Embryonic facial prominence (tissue), 1 donor: ENCODE measurements at regions not wholly inside any gene's neighbourhood (a gene's known extent, or its start where the extent isn't known, plus 50 kb on each side); places are given as distances from the start of the nearest gene placed in this dataset.

Source experiments
- DNase-seq: peaks from one replicate; pipeline ENCODE4 v3.0.0-alpha.2; 2016; ENCODE audit errors: extremely low spot score

DNA sequence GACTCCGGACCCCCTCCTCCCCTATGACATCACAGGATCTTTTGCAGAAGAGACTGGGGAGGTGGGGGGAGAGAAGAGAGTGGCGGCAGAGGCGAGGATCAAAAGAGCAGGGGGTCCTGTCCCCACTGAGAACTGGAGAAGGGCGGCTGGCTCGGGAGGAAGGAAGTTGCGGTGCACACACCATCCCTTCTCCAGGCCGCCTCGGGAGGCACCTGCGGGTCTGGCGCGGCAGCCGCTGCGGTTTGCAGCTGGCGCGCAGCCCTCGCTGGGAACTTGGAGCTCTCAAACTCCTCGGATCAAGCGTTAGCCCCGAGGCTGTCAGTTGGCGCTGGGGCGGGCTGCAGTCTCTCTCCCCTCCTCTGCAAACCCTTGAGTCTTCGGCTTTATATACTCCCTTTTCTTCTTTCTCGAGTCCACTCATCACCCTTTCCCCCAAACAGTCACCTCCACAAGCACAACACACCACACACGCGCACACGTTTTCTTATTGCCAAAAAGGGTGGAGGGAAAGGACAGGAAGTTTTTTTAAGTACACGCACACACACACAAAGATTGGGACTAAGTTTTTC lies 180.7 kb downstream of the TBXT start:
- DNase-seq, result no peak

GRCh38 chr6:165986311-165986913 lies 181.2 kb downstream of the TBXT start:
- DNase-seq, result no peak

GRCh38 chr6:165985806-165986299 lies 181.8 kb downstream of the TBXT start:
- no peak for DNase-seq

DNA sequence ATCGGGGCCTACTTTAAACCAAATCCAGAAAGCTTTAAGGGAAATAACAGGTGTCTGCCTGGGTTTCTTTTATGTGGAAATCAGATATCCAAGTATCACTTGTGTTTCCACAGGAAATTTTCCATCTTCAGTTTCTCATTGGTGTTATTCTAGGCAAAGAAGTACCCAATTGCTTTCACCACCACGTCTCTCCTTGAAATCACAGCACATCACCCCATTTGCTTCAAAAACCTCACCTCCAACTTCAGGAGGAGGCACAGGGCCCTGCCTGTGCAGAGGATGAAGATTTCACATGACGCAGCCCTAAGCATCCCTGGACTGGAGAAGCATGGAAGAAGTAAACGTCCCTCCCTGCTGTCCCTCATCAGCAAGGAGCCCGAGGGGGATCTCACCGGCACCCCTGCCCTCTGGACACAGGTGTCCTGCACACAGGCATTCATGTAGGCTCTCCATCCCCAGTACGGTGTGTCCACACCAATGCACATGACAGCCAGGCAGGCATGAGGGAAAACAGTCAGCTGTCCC lies 182.3 kb downstream of the TBXT start:
- no peak for DNase-seq

DNA sequence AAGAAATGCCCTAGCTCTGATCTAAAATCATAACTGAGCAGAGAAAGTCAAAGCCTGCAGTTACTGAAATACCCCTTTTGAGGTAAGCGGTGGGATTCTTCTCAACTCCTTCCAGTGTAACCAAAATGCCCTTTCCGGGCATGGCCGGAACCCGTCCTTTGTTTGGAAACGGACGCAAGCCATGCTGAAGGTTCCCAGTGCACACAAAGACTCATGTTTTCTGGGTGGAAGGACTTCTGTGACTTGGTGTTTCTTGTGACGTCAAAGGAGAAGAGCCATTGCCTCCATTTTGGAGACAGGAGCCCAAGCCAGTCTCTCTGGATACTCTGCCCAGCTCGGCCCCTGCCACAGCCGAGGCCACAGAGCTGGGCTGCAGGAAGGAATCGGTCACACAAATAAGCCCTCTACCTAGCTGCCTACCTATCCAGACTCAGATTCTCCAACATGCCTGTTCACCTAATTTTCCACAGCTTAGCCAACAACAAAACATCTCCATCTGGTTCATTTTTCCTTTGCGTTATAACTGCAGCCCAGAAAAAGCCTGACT lies 182.8 kb downstream of the TBXT start:
- DNase-seq, result no peak

DNA sequence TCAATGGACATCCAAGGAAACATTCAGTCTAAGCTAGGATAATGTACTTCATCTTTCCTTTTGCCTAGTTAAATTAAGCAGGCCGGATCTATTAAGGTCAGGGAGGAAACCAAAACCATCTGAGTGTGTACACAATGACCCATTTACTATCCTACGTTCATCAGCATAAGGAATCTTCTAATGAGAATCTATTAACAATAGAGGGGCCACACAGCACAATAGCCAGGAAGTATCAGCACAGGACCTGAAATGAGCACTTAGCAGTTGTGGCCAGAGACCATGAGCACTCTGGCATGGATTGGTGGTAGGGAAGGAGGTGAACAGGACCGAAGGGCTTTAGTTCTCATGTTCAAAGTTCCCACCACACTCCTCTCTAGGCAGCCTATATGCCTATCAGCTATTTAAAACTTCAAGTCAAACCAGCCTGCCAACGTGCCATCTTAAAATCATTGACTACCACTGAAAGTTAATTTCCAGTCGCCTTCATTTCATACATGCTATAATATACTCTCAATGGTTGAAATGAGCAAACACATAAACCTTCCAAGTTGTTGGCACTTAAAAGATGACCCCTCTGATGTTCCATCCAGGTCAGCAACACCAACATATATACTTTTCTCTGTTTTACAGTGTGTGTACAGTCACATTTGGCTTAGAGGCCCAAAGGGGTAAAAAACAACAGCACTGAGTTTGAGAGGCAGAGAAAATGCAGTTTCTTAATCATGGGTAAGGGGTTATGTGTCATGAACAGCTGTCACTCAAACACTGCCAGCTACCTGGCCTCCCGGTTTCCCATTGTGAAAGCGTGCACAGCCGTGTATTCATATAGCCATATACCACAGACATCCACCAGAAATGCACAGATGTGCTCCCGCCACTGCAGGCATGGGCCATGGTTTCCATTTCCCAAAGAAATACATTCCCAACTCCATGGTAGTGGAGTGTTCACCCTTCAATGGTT lies 184.3 kb downstream of the TBXT start:
- DNase-seq, result no peak

- no peak for DNase-seq
Measured at GRCh38 chr6:165978476-165978875, 189.2 kb downstream of the TBXT start.

GRCh38 chr6:165976684-165977083 lies 191.0 kb downstream of the TBXT start:
- no peak for DNase-seq

DNA sequence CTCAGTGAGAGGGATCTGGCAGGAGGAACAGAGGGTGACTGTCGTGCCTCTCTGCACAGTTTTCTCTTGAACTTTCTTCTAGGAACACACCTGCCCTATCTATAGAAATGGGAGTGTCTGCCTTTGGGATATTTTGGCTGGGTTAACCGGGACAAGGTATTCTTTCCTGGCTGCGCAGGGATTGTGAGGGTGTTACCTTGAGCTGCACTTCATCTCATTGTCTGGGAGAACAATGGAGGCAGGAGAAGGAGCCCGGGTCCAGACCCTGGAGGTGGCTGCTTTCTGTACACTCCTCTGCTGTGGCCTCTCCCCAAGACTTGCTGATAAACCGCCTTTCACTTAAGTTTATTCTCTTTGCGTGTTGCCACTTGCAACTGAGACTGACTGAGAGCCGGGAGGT lies 192.8 kb downstream of the TBXT start:
- no peak for DNase-seq

DNA sequence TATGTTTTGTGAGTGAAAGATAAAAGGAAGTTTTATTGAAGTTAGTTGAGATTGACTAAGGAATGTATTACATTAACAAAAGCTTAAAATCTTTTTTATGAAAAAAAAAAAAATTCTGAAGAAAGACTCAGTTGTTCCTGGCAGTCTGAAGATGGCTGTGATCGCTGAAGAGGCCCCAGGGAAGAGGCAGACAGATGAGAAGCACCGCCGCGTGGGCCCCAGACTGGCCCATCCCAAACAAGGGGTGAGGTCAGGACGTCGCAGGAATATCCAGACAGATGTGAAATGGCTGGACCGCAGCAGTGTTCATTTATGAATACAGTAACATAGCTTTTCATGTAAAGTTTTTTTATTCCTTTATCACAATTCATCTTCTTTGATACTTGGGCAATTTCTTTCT lies 194.2 kb downstream of the TBXT start:
- no peak for DNase-seq

DNA sequence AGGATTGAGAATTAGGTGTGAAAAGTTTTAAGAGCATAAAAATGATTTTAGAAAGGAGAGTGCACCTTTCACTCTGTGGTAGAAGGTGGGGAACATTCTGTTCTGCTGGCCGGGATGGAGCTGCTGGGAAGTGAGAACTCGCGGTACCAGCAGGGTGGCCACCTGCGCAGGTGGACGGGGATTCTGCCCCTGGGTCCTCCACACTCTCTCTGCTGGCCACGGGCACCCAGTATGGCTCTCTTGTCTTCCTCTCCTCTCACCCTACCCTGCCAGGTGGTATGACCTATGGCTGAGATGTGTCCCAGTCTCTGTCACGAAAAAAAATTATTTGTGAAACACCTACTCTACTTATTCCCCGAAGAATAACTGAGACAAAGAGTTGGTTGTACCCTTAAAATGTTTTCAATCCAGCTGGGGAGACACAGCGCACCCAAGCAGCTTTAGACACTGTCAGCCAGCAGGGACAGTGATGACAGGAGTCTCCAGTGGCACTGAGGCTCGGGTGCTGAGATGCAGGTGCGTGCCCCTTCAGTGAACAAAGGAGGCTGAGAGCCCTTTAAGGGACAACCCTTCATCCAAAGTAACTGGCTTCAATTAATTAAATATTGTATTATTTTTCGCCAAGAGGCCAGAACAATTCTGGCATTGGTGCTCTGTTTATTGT lies 195.4 kb downstream of the TBXT start:
- DNase-seq, result no peak

DNA sequence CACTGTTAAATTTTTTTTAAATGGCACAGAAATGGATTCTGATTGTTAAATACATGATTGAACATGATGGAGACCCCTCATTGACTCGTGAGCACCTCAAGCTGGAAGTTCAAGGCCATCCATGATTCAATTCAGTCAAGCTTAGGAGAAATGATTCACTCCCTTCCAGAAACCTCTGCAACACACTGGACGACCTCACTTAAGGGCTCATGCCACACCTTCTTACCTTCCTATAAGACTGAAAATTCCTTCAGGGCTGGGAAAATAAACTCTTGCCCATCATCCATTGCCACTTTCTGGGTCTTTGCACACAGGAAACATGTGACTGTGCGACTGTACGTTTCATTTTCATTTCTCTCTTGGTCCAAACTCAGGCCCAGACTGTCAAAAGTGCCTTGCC lies 196.4 kb downstream of the TBXT start:
- no peak for DNase-seq

DNA sequence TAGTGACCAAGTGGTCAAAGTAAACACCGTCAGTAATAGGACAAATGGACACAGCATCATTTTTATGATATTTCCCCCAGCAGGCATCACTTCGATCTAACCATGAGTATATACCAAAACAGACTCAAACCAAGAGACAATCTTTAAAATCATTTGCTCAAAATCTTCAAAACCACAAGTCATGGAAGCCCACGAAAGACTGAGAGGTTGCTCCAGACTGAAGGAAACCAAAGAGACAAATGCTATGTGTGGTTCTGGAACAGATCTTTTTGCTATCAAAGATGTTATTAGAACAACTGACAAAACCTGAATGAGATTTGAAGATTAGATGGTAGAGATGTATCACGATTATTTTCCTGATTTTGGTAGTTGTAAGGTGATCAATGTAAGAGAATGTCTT lies 197.7 kb downstream of the TBXT start:
- no peak for DNase-seq

GRCh38 chr6:165969184-165969583 lies 198.5 kb downstream of the TBXT start:
- no peak for DNase-seq

- no peak for DNase-seq
Measured at GRCh38 chr6:165968408-165968807, 199.2 kb downstream of the TBXT start.

DNA sequence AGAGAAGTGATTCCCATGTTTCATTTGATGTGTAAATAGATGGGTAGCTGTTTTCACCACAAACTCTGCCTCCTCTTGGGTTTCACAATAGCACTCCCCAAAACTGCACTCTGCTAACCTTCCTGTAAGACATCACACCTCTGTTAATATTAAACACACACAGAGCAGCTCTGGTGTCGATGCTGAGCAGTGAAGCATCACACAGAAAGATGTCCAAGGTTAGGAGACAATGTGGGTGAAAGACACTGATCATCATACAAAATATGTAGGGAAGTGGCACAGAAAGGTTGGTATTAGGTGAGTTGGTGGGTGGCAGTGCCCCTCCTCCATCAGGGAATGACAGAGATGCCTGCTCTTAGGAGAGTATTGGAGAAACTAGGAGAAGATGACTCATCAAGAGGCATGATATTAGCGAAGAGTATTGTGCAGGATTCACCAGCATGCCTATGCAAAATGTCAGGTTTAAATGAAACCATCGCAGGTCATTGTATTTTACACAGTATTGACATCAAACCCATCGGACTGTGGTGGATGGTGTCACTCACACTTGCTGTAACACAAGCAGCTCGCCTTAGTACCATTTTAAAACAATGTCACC lies 199.7 kb downstream of the TBXT start:
- DNase-seq, result no peak

DNA sequence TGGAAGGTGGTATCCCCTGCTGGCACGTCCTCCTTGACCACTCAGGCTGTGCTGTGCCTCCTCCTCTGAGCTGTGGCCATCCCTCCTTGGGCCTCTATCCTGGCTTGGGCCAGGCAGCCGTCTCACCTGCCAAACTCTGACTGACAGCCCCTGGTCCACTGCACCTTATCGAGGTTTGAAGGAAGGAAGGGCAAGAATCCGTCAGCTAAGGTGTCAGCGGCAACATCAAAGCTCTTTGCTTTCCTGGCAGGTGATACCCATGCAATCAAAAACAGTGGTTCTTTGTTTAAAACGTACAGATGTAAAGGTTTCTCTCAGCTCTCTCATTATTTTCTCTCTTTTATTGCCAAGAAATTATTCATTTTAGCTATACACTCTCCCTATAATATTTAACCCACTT lies 203.9 kb downstream of the TBXT start:
- no peak for DNase-seq

GRCh38 chr6:165962366-165962765 lies 205.3 kb downstream of the TBXT start:
- DNase-seq, result no peak

GRCh38 chr6:165961233-165961632 lies 206.4 kb downstream of the TBXT start:
- no peak for DNase-seq

DNA sequence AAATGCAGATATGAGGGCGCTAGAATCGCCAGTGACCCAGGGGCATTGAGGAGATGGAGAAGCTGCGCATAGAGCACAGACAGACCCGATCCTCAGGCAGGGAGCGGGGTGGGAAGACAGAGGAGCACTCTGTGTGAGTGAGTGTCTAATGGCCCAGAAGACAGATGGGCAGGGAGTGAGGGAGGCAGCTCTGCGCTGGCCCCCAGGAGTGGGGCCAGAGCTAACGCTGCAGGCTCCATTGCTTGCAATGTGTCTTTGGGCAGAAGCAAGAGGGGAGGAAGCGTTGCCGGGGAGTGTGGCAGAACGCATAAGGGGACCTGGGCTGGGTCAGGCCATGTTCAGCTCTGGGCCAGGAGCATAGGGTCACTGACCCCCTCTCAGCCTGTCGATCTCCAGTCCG lies 207.0 kb downstream of the TBXT start:
- no peak for DNase-seq

DNA sequence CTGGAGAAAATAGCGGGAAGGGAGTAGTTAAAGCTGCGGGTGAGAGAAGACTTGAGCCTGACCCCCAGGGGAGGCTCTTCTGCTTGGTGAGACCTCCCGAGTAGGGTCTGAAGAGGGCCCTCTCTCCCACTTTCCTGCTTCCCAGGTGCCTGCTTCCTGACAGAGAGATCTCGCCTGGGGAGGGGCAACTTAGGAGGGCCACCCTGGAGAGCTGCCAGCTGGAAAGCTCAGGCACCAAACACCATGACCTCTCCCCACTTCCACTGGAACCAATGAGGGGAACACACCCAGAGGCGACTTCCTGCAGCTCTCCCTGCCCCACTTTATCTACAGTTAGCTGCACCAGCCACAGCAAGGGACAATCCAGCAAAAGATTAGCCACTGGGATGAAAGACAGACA lies 208.0 kb downstream of the TBXT start:
- no peak for DNase-seq
